NCI-H2081 (cell line): ENCODE measurements at regions not wholly inside any gene's neighbourhood (a gene's known extent, or its start where the extent isn't known, plus 50 kb on each side); places are given as distances from the start of the nearest gene placed in this dataset.

Experiments
- DNase-seq, 2 experiments: peaks; one replicate each; lab custom pipeline; 2025; lab: John Stamatoyannopoulos, UW

GRCh38 chr20:57804470-57805250, 94.8 kb upstream of the PMEPA1 start:
- no peak for DNase-seq

GRCh38 chr20:57803508-57804005, 93.7 kb upstream of the PMEPA1 start:
- no peak for DNase-seq

GRCh38 chr20:57802765-57803507, 93.1 kb upstream of the PMEPA1 start:
- DNase-seq, result no peak

- DNase-seq, result no peak
Observed at GRCh38 chr20:57801581-57801980, 91.8 kb upstream of the PMEPA1 start.

- DNase-seq, result no peak
Observed at GRCh38 chr20:57800791-57801430, 91.1 kb upstream of the PMEPA1 start.

GRCh38 chr20:57797401-57797800, 87.6 kb upstream of the PMEPA1 start:
- DNase-seq, result no peak

- DNase-seq, result no peak
Observed at GRCh38 chr20:57795977-57796560, 86.3 kb upstream of the PMEPA1 start.

- DNase-seq, result no peak
Observed at GRCh38 chr20:57795342-57795697, 85.5 kb upstream of the PMEPA1 start.

- peak in 1 of 2 experiments; percentile 33 for DNase-seq
Observed at GRCh38 chr20:57794600-57795341, 85.0 kb upstream of the PMEPA1 start.

GRCh38 chr20:57794036-57794435, 84.2 kb upstream of the PMEPA1 start:
- DNase-seq, result no peak

- DNase-seq, result no peak
Observed at GRCh38 chr20:57793421-57793820, 83.6 kb upstream of the PMEPA1 start.

GRCh38 chr20:57792386-57793080, 82.7 kb upstream of the PMEPA1 start:
- no peak for DNase-seq

GRCh38 chr20:57791966-57792365, 82.2 kb upstream of the PMEPA1 start:
- no peak for DNase-seq

GRCh38 chr20:57791178-57791962, 81.6 kb upstream of the PMEPA1 start:
- DNase-seq, result no peak

GRCh38 chr20:57790176-57790575, 80.4 kb upstream of the PMEPA1 start:
- DNase-seq, result no peak

- no peak for DNase-seq
Observed at GRCh38 chr20:57788936-57789613, 79.3 kb upstream of the PMEPA1 start.

- DNase-seq, result no peak
Observed at GRCh38 chr20:57787990-57788781, 78.4 kb upstream of the PMEPA1 start.

- DNase-seq, result no peak
Observed at GRCh38 chr20:57787151-57787989, 77.6 kb upstream of the PMEPA1 start.
